KOPT-K1 (cell line): ENCODE measurements at regions not wholly inside any gene's neighbourhood (a gene's known extent, or its start where the extent isn't known, plus 50 kb on each side); places are given as distances from the start of the nearest gene placed in this dataset.
"Not testable (repeated sequence)": the region's sequence is repeated elsewhere in the genome, so short reads cannot be mapped to it uniquely, and the experiment has no call there.

Experiments
- H3K27ac ChIP-seq: fragments of 200-600 bp; sonication (generic); 2 replicates; pipeline ENCODE4 v1.5.1; 2016; ENCODE audit warnings: antibody characterized with exemption, mild to moderate bottlenecking, low read depth, low read length; ENCODE audit not compliant: poor library complexity, severe bottlenecking
- H3K36me3 ChIP-seq: fragments of 200-600 bp; sonication (generic); 2 replicates; pipeline ENCODE4 v1.5.1; 2017; ENCODE audit warnings: antibody characterized with exemption, mild to moderate bottlenecking, low read length, moderate library complexity; ENCODE audit not compliant: insufficient read depth
- H3K9me3 ChIP-seq: fragments of 200-600 bp; sonication (generic); 2 replicates; pipeline ENCODE4 v1.5.1; 2017; ENCODE audit warnings: antibody characterized with exemption, low read length, mild to moderate bottlenecking; ENCODE audit not compliant: insufficient read depth, poor library complexity, severe bottlenecking

- H3K27ac ChIP-seq, H3K9me3 ChIP-seq, H3K36me3 ChIP-seq: not testable (repeated sequence)
Observed at GRCh38 chr14:106745016-106745767, 1218.8 kb downstream of the TMEM121 start.

DNA sequence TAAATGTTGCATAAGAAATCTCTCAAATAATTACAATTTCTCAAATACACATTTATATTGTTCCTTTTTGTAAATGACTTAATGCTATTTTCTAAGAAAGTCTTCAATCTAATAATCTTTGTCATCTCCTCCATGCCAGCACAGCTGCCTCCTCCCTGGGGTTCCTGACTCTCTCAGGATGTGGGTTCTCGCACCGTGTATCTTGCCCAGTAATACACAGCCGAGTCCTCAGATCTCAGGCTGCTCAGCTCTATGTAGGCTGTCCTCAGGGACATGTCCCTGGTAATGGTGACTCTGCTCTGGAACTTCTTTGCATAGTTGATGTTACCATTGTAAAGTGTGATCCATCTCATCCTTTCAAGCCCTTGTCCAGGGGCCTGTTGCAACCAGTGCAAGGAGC, 1223.7 kb downstream of the TMEM121 start:
- not testable (repeated sequence) for H3K36me3 ChIP-seq, H3K9me3 ChIP-seq, H3K27ac ChIP-seq

DNA sequence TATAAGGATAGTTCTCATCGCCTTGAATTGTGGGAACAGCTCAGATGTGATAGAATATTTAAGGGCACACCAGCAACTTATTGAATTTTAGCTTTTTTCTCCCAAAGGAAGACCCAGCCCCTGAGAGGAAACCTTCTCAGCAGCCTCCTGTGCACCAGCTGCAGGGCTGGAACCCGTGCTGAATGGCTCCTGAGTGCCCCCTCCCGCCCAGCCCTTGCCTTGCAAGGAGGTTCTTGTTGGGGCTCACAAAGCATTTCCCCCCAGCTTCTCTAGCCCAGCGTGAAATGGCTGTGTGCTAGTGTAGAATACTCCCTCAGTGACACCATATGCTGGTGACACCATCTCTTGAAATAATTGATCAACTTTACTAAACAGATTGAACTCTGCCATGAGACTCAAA, 1227.4 kb downstream of the TMEM121 start:
- H3K27ac ChIP-seq, H3K9me3 ChIP-seq, H3K36me3 ChIP-seq: not testable (repeated sequence)

DNA sequence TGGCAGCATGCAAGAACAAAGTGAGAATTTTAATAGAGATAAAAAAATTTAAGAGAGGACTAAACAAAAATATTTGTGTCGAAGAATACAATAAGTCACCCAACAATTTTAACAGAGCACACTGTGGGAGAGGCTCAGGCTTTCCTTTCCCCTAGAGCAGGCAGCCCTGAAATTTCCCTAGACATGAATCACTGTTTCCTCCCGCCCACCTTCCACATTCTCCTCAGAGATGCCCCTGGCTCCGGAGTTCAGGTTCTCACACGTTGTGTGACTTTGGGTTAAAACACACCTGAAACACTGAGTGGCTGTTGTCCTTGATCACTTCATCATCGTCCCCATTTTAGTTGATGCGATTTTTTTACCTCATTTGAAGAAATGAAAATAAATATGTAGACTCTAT, 1231.1 kb downstream of the TMEM121 start:
- H3K9me3 ChIP-seq, H3K27ac ChIP-seq, H3K36me3 ChIP-seq: not testable (repeated sequence)

DNA sequence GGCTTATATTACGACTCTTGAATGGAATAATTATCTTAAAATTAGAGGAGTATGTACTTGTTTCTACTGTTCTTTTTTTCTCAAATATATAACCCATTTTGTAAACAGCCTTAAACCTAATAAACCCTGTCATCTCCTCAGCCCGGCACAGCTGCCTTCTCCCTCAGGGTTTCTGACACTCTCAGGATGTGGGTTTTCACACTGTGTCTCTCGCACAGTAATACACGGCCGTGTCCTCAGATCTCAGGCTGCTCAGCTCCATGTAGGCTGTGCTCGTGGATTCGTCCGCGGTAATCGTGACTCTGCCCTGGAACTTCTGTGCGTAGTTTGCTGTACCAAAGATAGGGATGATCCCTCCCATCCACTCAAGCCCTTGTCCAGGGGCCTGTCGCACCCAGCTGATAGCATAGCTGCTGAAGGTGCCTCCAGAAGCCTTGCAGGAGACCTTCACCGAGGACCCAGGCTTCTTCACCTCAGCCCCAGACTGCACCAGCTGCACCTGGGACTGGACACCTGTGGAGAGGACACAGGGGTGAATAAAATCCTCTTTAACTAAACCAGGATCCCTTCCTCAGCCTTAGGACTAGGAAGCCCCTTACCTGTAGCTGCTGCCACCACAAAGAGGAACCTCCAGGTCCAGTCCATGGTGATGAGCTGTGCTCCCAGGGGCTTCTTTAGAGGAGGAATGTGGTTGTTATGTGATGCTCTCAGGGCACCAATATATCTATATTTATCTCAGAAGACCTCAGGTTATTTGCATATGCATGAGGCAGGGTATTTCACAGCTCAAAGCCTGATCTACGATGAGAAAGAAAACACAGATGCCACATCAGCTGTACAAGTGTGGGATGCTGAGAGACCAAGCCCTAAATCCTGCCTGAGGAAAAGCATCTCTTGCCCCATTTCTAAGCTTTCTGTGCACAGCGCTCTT, 1235.8 kb downstream of the TMEM121 start:
- H3K36me3 ChIP-seq, H3K9me3 ChIP-seq: not testable (repeated sequence)
- peak overlapping the region; percentile 55 for H3K27ac ChIP-seq

DNA sequence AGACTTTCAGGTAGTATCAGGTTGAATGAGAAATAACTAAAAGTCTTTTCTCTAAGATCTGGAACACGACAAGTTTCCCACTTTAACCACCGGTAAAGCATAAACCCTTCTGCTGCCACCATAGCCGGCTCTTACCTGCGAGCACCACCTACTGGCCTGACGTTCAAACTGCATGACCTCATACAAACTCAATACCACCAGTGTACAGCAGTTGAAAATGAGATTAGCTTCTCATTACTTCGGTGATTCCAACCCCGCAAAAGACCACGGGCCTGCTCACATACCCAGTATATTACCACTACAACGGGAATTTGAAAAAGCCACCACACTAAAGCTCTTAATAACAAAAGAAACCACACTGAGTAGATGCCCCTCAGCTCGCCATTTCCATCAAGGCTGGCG, 1238.6 kb downstream of the TMEM121 start:
- H3K27ac ChIP-seq, result peak overlapping the region; percentile 96
- H3K9me3 ChIP-seq, H3K36me3 ChIP-seq: not testable (repeated sequence)

- H3K36me3 ChIP-seq, result no peaks in the 10 kb centered on the region
- no peaks in the 10 kb centered on the region for H3K9me3 ChIP-seq
- H3K27ac ChIP-seq, result peak overlapping the region; percentile 96
Observed at GRCh38 chr14:106766145-106766544, 1239.8 kb downstream of the TMEM121 start.

DNA sequence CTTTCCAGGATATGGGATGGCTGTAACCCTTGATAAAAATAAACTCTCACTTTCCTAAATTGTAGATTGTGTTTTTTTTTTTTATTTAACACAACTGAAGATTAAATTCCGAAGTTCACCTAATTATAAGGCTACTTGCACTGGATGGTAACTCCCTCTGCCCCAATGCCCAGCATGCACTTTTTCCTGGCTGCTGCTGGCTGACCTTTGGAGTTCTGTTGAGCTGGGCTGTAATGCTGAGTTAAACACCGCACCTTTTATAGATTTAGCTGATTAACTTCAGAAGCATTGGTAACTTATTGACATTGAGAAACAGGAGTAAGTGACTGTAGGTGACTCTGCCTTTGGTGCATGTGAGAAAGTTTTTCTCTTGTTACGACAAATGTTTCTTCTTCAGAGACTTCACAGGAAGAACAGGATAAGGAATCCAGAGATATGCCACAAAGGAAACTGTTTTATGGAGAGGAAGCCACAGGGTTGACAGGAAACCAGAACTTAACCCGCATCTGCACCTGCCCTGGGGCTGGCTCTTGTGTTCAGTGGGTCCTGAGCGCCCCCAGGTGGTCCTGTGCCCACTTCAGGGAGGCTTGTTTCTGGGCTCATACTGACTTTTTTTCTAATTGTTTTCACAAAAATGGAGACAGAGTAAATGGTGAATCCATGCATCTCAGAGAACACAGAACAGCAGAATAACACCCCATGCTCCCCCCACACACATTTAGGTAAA, 1240.3 kb downstream of the TMEM121 start:
- peak overlapping the region; percentile 96 for H3K27ac ChIP-seq
- not testable (repeated sequence) for H3K9me3 ChIP-seq, H3K36me3 ChIP-seq

DNA sequence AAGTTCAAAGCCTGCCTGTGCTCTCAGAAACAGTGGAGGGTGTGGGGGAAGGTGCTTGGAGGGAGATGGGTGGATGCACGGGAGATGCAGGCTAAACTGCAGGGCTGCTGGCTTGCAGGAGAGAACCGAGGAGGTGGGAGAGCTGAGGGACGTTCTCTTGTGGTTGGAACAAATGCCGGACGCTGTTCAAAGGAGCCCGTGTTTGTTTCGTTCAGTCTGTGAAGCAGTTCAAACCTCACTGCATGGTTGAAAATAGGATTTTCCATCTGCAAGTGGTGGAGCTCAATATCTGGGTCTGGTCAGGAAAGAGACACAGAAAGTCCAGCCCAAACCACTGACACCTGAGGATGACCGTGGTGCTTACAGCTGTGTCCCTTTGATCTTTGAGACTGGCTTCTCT, 1241.8 kb downstream of the TMEM121 start:
- not testable (repeated sequence) for H3K36me3 ChIP-seq, H3K9me3 ChIP-seq
- H3K27ac ChIP-seq, result peak overlapping the region; percentile 69

GRCh38 chr14:106768972-106769700, 1242.8 kb downstream of the TMEM121 start:
- H3K27ac ChIP-seq, result peak overlapping the region; percentile 69
- not testable (repeated sequence) for H3K9me3 ChIP-seq, H3K36me3 ChIP-seq

DNA sequence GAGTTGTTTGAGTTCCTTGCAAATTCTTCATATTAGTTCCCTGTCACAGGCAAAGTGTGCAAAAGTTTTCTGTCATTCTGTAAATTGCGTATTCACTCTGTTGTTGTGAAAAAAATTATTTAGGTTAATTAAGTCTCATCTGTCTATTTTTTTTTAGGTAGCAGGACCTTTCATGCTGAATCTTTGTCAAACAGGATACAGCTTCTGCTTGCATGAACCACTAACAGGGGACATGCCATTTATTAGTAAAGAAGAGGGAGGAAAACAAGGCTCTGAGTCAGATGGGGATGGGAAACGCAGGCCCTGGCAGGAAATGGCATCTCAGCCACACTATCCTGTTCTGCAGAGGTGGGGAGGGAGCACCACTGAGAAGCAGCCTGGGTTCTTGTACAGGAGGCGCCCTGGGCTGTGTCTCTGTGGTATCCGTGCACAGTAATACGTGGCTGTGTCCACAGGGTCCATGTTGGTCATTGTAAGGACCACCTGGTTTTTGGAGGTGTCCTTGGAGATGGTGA, 1243.8 kb downstream of the TMEM121 start:
- H3K36me3 ChIP-seq, H3K9me3 ChIP-seq: not testable (repeated sequence)
- H3K27ac ChIP-seq, result peak overlapping the region; percentile 69

GRCh38 chr14:106774889-106775480, 1248.6 kb downstream of the TMEM121 start:
- peak overlapping the region; percentile 42 for H3K27ac ChIP-seq
- H3K36me3 ChIP-seq, result not testable (repeated sequence)
- peaks cover 15% of the 10 kb centered on the region for H3K9me3 ChIP-seq

GRCh38 chr14:106776395-106776983, 1250.1 kb downstream of the TMEM121 start:
- Histone ChIP-seq H3K9me3 (peaks cover 15% of the 10 kb centered on the region), H3K27ac (no peak overlapping the region), H3K36me3 (no peaks in the 10 kb centered on the region)

GRCh38 chr14:106778986-106779385, 1252.6 kb downstream of the TMEM121 start:
- Histone ChIP-seq H3K27ac (no peak overlapping the region), H3K9me3 (peaks cover 15% of the 10 kb centered on the region)

More at GRCh38 chr14:106778986-106779385, 1252.6 kb downstream of the TMEM121 start:
- no peaks in the 10 kb centered on the region for H3K36me3 ChIP-seq
